ENCODE measurements at regions not wholly inside any gene's neighbourhood (a gene's known extent, or its start where the extent isn't known, plus 50 kb on each side); places are given as distances from the start of the nearest gene placed in this dataset.

DNA sequence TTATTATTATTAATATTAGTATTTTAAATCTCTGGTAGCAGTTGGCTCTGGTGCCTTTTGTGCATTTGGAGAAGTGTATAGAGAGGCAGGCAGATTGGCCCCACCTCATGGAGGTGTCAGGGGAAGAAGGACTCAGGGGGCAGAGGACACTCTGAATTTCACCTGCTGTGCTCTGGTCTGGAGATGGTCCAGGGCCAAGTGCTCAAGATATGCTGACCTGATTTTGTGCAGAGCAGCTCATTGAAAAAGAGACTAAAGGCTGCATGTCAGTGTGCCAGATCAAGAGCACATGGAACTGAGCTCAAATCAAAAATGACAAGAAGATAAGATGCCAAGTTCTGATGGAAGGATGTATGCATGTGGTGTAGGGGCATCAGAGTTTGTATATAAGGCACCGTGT lies 323.6 kb upstream of the TNP1 start:
- DNase-seq = no peak

GRCh38 chr2:217182926-217183325 lies 323.1 kb upstream of the TNP1 start:
- DNase-seq = no peak

GRCh38 chr2:217181512-217181911 lies 321.6 kb upstream of the TNP1 start:
- no peak for DNase-seq

GRCh38 chr2:217179854-217180253 lies 320.0 kb upstream of the TNP1 start:
- DNase-seq = no peak

- no peak for DNase-seq
Observed at GRCh38 chr2:217178341-217178740, 318.5 kb upstream of the TNP1 start.

DNA sequence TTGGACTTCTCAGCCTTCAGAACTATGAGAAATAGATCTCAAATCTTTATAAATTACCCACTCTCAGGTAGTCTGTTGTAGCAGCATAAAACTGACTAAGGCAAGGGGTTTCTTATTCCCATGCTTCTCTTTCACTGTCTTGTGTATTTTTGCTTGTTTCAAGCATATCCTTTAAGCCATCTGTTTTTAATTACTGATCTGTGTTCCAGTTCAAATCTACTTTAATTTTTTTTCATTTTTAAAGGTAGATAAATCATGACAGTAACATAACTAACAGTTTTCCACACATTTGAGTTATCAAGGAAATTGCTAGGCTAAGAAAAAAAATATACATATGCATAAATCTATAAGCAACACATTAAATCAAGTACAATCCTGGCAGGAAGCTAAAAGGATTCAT lies 317.9 kb upstream of the TNP1 start:
- DNase-seq = no peak

DNA sequence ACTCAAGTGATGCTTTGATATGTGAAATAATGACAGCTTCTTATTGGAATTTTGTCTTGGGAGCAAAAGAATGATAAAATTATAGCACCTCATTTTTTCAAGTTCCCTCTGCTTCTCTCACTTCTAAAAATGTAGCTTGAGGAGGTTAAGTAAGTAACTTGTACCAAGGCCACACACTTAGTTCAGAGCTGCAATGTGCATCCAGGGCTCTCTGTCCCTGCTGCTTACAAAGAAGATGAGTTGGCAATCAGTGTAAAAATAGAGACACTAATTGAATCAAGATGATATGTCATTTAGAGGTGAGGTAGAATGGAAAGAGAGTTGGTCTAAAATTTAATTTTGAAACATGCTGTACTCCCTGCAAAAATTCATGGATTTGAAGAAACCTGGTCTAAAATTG lies 312.0 kb upstream of the TNP1 start:
- no peak for DNase-seq

- DNase-seq = no peak
Observed at GRCh38 chr2:217168496-217168895, 308.6 kb upstream of the TNP1 start.

GRCh38 chr2:217167531-217167930 lies 307.7 kb upstream of the TNP1 start:
- DNase-seq = no peak

GRCh38 chr2:217166241-217166850 lies 306.5 kb upstream of the TNP1 start:
- no peak for DNase-seq

GRCh38 chr2:217165547-217165946 lies 305.7 kb upstream of the TNP1 start:
- no peak for DNase-seq

- no peak for DNase-seq
Observed at GRCh38 chr2:217163987-217164386, 304.1 kb upstream of the TNP1 start.

DNA sequence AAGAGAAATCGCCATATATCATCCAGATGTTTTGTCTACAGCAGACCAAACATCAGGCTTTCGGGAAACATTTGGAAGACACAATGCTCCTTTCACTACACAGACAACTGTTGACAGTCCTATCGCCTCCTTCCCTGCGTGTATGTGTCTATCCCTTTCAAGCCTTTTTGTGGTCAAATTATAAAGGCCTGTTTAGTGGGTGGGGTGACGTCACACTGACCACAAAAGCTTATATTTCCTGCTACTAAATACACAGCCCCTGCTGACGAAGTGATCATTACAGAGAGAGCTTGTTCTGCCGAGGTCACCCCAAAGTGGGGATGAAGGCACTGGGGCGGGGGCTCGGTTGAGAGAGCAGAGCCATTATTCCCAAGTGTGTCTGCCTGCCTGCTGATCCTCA lies 302.7 kb upstream of the TNP1 start:
- no peak for DNase-seq

- DNase-seq = no peak
Observed at GRCh38 chr2:217160978-217161973, 301.4 kb upstream of the TNP1 start.

DNA sequence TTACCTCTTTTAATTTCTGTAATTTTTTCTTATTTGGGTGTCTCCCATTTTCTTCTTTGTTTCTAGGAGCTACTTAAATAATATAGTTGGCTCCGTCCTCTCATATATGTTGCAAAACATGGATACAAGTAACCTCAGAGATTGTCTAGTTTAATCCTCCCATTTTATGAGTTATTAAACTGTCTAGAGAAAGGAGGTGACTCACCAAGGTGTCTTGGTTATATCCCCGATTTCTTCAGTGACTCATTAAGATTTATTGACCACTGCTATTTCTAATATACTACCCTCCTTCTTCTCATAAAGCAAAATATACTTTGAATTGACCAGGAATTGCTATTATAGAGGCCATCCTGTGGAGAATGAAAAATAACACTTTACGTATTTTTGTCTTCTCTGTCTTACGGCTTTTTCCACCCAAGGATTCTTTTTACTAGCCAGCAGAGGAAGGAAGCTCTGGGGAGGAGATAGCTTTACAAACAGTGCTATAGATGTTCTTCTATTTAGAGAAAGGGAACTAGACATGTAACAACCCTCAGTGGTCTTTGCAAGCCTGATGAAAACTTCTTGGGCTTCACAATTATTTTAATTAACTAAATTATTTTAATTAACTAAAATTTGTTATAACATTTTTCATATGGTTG lies 300.4 kb upstream of the TNP1 start:
- no peak for DNase-seq

GRCh38 chr2:217158928-217159327 lies 299.1 kb upstream of the TNP1 start:
- no peak for DNase-seq

DNA sequence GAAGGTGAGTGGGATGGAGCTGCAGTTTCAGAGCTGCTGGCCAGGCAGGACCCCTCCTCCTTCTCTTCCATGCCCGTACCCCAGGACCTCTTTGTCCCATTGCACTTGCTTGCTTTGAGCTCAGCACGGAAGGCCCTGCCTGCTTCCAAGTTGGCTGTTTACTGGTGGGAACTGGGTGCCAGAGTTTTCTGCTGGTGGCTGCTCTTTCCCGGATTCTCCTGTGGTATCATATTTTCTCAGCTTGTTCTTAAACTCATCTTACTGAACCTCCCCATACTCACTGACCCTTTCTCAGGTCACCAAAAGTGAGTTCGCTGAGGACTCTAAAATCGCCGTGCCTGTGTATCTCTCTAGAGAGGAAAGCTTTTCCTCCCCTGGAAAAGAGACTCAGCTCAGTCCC lies 297.7 kb upstream of the TNP1 start:
- no peak for DNase-seq

- no peak for DNase-seq
Observed at GRCh38 chr2:217156801-217157200, 296.9 kb upstream of the TNP1 start.

- no peak for DNase-seq
Observed at GRCh38 chr2:217154923-217155322, 295.1 kb upstream of the TNP1 start.

DNA sequence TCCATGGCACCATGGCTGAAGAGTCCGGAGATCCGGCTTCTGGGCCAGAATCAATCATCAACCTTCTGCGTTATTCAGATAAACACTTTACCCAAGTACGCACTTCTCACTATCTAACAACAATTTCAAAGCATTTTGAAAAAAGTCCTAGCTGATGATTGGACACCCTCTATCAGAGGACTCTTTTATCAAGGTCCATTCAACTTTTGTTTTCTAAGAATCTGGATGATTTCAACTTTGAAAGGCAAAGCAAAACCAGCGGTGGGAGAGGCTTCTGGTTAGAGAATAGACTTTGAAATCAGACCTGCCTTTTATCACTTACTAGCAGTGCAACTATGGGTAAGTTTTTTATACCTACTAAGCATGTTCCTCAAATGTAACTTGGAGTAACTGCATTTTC lies 293.6 kb upstream of the TNP1 start:
- no peak for DNase-seq

GRCh38 chr2:217152831-217153230 lies 293.0 kb upstream of the TNP1 start:
- no peak for DNase-seq

DNA sequence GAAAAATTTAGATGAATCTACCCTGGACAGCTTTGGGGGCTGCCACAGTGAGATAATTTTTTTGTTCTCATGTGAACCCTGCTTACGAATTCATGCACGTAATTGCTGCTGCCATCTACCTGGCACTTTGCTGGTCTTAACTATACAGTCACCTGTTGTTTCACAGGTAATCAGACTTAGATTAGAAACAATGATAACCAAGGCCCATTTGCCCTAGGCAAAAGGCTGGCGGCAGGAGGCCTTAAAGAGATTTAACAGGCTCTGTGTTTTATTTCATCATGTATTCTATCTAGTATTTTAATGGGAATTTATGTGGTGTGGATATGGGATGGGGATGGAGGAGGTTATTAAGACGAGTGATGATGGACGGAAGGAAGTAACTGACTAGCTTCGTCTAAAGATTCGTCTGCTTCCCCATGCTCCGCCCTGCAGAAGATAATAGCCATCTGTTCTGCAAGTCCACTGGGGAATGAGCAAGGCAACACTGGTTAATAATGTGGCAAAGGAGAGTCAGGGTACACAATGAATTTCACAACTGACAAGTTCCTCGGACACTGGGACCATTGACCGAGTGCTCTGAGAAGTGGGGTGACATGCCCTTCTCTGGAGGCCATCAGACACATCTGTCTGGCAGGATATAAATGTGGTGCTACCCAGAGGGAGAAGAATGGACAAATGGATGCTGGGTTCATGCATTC lies 291.8 kb upstream of the TNP1 start:
- no peak for DNase-seq

GRCh38 chr2:217150236-217150635 lies 290.4 kb upstream of the TNP1 start:
- no peak for DNase-seq
